OCI-LY3 (cell line): ENCODE measurements at regions not wholly inside any gene's neighbourhood (a gene's known extent, or its start where the extent isn't known, plus 50 kb on each side); places are given as distances from the start of the nearest gene placed in this dataset.

Experiments used
- H2AFZ ChIP-seq: fragments of 200-600, 300-600 bp; shearing (Covaris generic); 2 replicates; pipeline ENCODE4 v1.6.0; 2014; ENCODE audit warnings: antibody characterized with exemption, low read depth, low read length
- H3K27ac ChIP-seq: fragments of 200-600, 300-600 bp; sonication (generic); 2 replicates; pipeline ENCODE4 v1.5.1; 2014; ENCODE audit warnings: mild to moderate bottlenecking, low read length, moderate library complexity, mixed read lengths
- H3K27me3 ChIP-seq: fragments of 200-600, 300-600 bp; sonication (generic); 2 replicates; pipeline ENCODE4 v1.6.1; 2014; ENCODE audit warnings: low read depth, low read length, mixed read lengths
- H3K36me3 ChIP-seq: fragments of 200-600, 300-600 bp; sonication (generic); replicated peaks from 2 replicates; pipeline ENCODE3; 2014; ENCODE audit warnings: low read depth, low read length, mixed read lengths
- H3K4me1 ChIP-seq: fragments of 300-600, 200-600 bp; sonication (generic); 2 replicates; pipeline ENCODE4 v1.6.1; 2014; ENCODE audit warnings: low read length, mixed read lengths
- H3K4me2 ChIP-seq: fragments of 200-600, 300-600 bp; sonication (generic); 2 replicates; pipeline ENCODE4 v1.6.1; 2014; ENCODE audit warnings: low read length, mixed read lengths
- H3K4me3 ChIP-seq: fragments of 300-600, 200-600 bp; sonication (generic); 2 replicates; pipeline ENCODE4 v1.5.1; 2014; ENCODE audit warnings: antibody characterized with exemption, mild to moderate bottlenecking, low read length, moderate library complexity
- H3K79me2 ChIP-seq: fragments of 300-600, 200-600 bp; shearing (Covaris generic); 2 replicates; pipeline ENCODE4 v1.6.1; 2014; ENCODE audit warnings: mild to moderate bottlenecking, low read length, mixed read lengths
- H3K9ac ChIP-seq: fragments of 300-600, 200-600 bp; shearing (Covaris generic); 2 replicates; pipeline ENCODE4 v1.6.0; 2014; ENCODE audit warnings: mild to moderate bottlenecking, low read length, moderate library complexity
- H3K9me3 ChIP-seq: fragments of 200-600, 300-600 bp; shearing (Covaris generic); 2 replicates; pipeline ENCODE4 v1.6.1; 2014; ENCODE audit warnings: low read length, mixed read lengths; ENCODE audit not compliant: insufficient read depth
- H4K20me1 ChIP-seq: fragments of 200-600, 300-600 bp; sonication (generic); 2 replicates; pipeline ENCODE4 v1.6.1; 2016; ENCODE audit warnings: low read length, mixed read lengths; ENCODE audit not compliant: insufficient read depth
- CTCF ChIP-seq: fragments of 200-600, 300-600 bp; sonication (generic); IDR thresholded peaks from 2 replicates; pipeline ENCODE4 v1.5.1; 2014; ENCODE audit warnings: antibody characterized with exemption, low read length, low read depth
- EZH2phosphoT487 ChIP-seq: fragments of 200-600 bp; shearing (Covaris generic); IDR thresholded peaks from 2 replicates; pipeline ENCODE4 v1.6.1; 2018; ENCODE audit warnings: antibody characterized with exemption, mixed run types, low read depth

GRCh38 chr4:81564025-81564424, 92.3 kb upstream of the RASGEF1B start:
- H3K9ac ChIP-seq = no peak overlapping the region
- H3K27me3 ChIP-seq = no peaks in the 10 kb centered on the region
- H3K9me3 ChIP-seq = no peaks in the 10 kb centered on the region
- no peaks in the 10 kb centered on the region for H4K20me1 ChIP-seq
- no peak overlapping the region for H3K4me3 ChIP-seq
- no peak overlapping the region for H2AFZ ChIP-seq
- H3K79me2 ChIP-seq = no peaks in the 10 kb centered on the region
- H3K27ac ChIP-seq = no peak overlapping the region
- H3K4me2 ChIP-seq = peak overlapping the region; percentile 25; the same call in 1 of the 2 replicates
- TF ChIP-seq EZH2phosphoT487 (no peak), CTCF (no peak)
- H3K36me3 ChIP-seq = no peaks in the 10 kb centered on the region
- H3K4me1 ChIP-seq = peaks cover 59% of the 10 kb centered on the region

- Histone ChIP-seq H3K4me2 (peak overlapping the region; percentile 55), H3K27ac (peak overlapping the region; percentile 85), H3K9me3 (no peaks in the 10 kb centered on the region), H2AFZ (no peak overlapping the region), H3K4me1 (peaks cover 64% of the 10 kb centered on the region), H3K79me2 (no peaks in the 10 kb centered on the region), H3K4me3 (no peak overlapping the region), H3K9ac (no peak overlapping the region), H3K27me3 (no peaks in the 10 kb centered on the region), H3K36me3 (no peaks in the 10 kb centered on the region), H4K20me1 (no peaks in the 10 kb centered on the region)
- TF ChIP-seq EZH2phosphoT487 (peak; percentile 67; the same call in 1 of the 2 replicates), CTCF (no peak)
These were observed 90.4 kb upstream of the RASGEF1B start for GRCh38 chr4:81562093-81562492.

- Histone ChIP-seq H3K4me3 (no peak overlapping the region), H3K9ac (no peak overlapping the region), H3K36me3 (no peaks in the 10 kb centered on the region), H3K27me3 (no peaks in the 10 kb centered on the region), H3K4me1 (peaks cover 23% of the 10 kb centered on the region), H2AFZ (no peak overlapping the region), H3K27ac (no peak overlapping the region), H4K20me1 (no peaks in the 10 kb centered on the region), H3K9me3 (no peaks in the 10 kb centered on the region), H3K4me2 (no peak overlapping the region), H3K79me2 (no peaks in the 10 kb centered on the region)
- TF ChIP-seq CTCF (no peak), EZH2phosphoT487 (no peak)
These were observed 85.6 kb upstream of the RASGEF1B start for GRCh38 chr4:81557306-81557705.

- Histone ChIP-seq H2AFZ (no peak overlapping the region), H3K4me2 (no peak overlapping the region)
- TF ChIP-seq CTCF (no peak), EZH2phosphoT487 (no peak)
These were observed 83.8 kb upstream of the RASGEF1B start for GRCh38 chr4:81555489-81555888.

More at GRCh38 chr4:81555489-81555888, 83.8 kb upstream of the RASGEF1B start:
- Histone ChIP-seq H3K79me2 (no peaks in the 10 kb centered on the region), H3K4me3 (no peak overlapping the region), H3K9me3 (no peaks in the 10 kb centered on the region), H3K9ac (no peak overlapping the region), H3K4me1 (peaks cover 13% of the 10 kb centered on the region), H3K36me3 (no peaks in the 10 kb centered on the region), H3K27me3 (no peaks in the 10 kb centered on the region), H3K27ac (no peak overlapping the region), H4K20me1 (no peaks in the 10 kb centered on the region)
